Hepatocyte (in vitro differentiated cells): ENCODE measurements at regions not wholly inside any gene's neighbourhood (a gene's known extent, or its start where the extent isn't known, plus 50 kb on each side); places are given as distances from the start of the nearest gene placed in this dataset.

Source experiments
- DNase-seq: peaks from one replicate; pipeline ENCODE4 v3.0.0-alpha.2; 2016; ENCODE audit warnings: low spot score
- H2AFZ ChIP-seq: fragments of 200-600 bp; sonication (generic); 2 replicates; pipeline ENCODE4 v1.6.0; 2016; ENCODE audit warnings: antibody characterized with exemption, mild to moderate bottlenecking
- H3K27ac ChIP-seq: fragments of 200-600 bp; sonication (generic); 2 replicates; pipeline ENCODE4 v1.5.1; 2016; ENCODE audit warnings: mild to moderate bottlenecking
- H3K27me3 ChIP-seq: fragments of 200-600 bp; sonication (generic); 2 replicates; pipeline ENCODE4 v1.6.1; 2016
- H3K36me3 ChIP-seq: fragments of 200-600 bp; sonication (generic); replicated peaks from 2 replicates; pipeline ENCODE4 v1.5.1; 2016; ENCODE audit warnings: low read depth; ENCODE audit not compliant: insufficient read depth
- H3K4me1 ChIP-seq: fragments of 200-600 bp; sonication (generic); 2 replicates; pipeline ENCODE4 v1.5.1; 2016; ENCODE audit warnings: mild to moderate bottlenecking, moderate library complexity; ENCODE audit not compliant: insufficient read depth
- H3K4me2 ChIP-seq: fragments of 200-600 bp; sonication (generic); 2 replicates; pipeline ENCODE4 v1.6.0; 2016
- H3K4me3 ChIP-seq: fragments of 200-600 bp; sonication (generic); 2 replicates; pipeline ENCODE4 v1.5.1; 2016; ENCODE audit warnings: mild to moderate bottlenecking
- H3K79me2 ChIP-seq: fragments of 200-600 bp; sonication (generic); 2 replicates; pipeline ENCODE4 v1.6.0; 2017; ENCODE audit warnings: mild to moderate bottlenecking
- H3K9me2 ChIP-seq: fragments of 200-600 bp; sonication (generic); replicated peaks from 2 replicates; pipeline ENCODE4 v1.6.0; 2017; ENCODE audit warnings: mild to moderate bottlenecking; ENCODE audit not compliant: insufficient read depth
- H3K9me3 ChIP-seq: fragments of 200-600 bp; sonication (generic); 2 replicates; pipeline ENCODE4 v1.5.1; 2016; ENCODE audit warnings: low read depth, mild to moderate bottlenecking
- H4K20me1 ChIP-seq: fragments of 200-600 bp; sonication (generic); 2 replicates; pipeline ENCODE4 v1.6.0; 2016; ENCODE audit warnings: mild to moderate bottlenecking; ENCODE audit not compliant: insufficient read depth, poor library complexity, severe bottlenecking
- EZH2 ChIP-seq: fragments of 200-600 bp; sonication (generic); IDR thresholded peaks from 2 replicates; pipeline ENCODE4 v1.6.1; 2016; ENCODE audit warnings: antibody characterized with exemption, mild to moderate bottlenecking, borderline replicate concordance
- EZH2phosphoT487 ChIP-seq: fragments of 200-600 bp; sonication (generic); IDR thresholded peaks from one replicate; pipeline ENCODE4 v1.6.1; 2018; ENCODE audit warnings: antibody characterized with exemption, mild to moderate bottlenecking, low read depth, moderate library complexity; ENCODE audit not compliant: unreplicated experiment, severe bottlenecking
- WGBS: methylation state at CpG from one replicate; pipeline ENCODE4 v1.1.6; 2016; ENCODE audit warnings: low lambda C conversion rate; ENCODE audit errors: missing lambda C conversion rate; 5-methylcytosine and 5-hydroxymethylcytosine counted together
- TF ChIP-seq, protein P1 (sequence below): fragments of 200-600 bp; sonication (generic); IDR thresholded peaks from 2 replicates; pipeline ENCODE4 v1.5.1; 2016; ENCODE audit warnings: antibody characterized with exemption, mild to moderate bottlenecking; ENCODE audit not compliant: poor library complexity

DNA sequence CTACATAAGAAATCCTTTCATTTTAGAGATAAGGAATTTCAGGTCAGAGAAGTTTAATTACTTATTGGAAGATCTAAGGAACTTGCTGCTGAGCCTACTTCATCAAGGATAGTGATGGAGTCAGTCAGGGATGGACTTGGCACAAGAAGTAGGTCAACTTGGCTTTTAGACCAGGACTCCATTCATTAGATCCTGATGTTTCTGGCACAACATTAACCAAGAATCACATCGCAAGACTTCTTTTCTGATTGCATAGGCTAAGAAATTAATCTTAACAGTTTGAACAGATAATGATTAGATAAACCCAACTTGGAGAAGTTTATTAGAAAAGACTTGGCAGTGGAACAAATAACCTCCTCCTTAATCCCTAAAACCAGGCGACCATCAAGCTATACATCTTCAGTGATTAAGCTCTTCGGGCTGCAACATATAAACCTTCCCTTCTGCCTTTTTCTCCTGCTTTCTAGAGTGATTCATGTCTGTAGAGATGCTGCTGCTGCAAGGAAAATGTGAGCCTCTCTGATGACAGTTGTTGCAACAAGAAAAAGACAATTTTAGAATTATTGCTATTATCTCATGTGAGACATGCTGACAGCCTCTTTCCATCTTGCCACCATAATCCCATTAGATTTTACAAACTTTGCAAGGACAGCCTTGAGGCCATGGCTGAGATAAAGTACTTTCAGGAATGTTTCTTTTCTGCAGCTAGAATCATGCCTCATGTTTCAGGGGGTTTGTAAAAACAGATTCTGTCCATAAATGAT is 207.9 kb upstream of the SLC27A6 start:
- no peaks in the 10 kb centered on the region for H3K36me3 ChIP-seq
- H3K79me2 ChIP-seq, result no peaks in the 10 kb centered on the region
- TF ChIP-seq, protein P1, sequence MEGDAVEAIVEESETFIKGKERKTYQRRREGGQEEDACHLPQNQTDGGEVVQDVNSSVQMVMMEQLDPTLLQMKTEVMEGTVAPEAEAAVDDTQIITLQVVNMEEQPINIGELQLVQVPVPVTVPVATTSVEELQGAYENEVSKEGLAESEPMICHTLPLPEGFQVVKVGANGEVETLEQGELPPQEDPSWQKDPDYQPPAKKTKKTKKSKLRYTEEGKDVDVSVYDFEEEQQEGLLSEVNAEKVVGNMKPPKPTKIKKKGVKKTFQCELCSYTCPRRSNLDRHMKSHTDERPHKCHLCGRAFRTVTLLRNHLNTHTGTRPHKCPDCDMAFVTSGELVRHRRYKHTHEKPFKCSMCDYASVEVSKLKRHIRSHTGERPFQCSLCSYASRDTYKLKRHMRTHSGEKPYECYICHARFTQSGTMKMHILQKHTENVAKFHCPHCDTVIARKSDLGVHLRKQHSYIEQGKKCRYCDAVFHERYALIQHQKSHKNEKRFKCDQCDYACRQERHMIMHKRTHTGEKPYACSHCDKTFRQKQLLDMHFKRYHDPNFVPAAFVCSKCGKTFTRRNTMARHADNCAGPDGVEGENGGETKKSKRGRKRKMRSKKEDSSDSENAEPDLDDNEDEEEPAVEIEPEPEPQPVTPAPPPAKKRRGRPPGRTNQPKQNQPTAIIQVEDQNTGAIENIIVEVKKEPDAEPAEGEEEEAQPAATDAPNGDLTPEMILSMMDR, result no peak
- TF ChIP-seq EZH2 (no peak), EZH2phosphoT487 (no peak)
- no peak for DNase-seq
- H2AFZ ChIP-seq, result no peak overlapping the region
- no peaks in the 10 kb centered on the region for H3K9me2 ChIP-seq
- no peaks in the 10 kb centered on the region for H4K20me1 ChIP-seq
- H3K4me3 ChIP-seq, result no peak overlapping the region
- 55% methylated on average over 3 of the region's 3 CpGs for WGBS
- H3K4me2 ChIP-seq, result no peak overlapping the region
- peaks cover 4% of the 10 kb centered on the region for H3K4me1 ChIP-seq
- H3K27me3 ChIP-seq, result no peaks in the 10 kb centered on the region
- no peak overlapping the region for H3K27ac ChIP-seq
- no peaks in the 10 kb centered on the region for H3K9me3 ChIP-seq

DNA sequence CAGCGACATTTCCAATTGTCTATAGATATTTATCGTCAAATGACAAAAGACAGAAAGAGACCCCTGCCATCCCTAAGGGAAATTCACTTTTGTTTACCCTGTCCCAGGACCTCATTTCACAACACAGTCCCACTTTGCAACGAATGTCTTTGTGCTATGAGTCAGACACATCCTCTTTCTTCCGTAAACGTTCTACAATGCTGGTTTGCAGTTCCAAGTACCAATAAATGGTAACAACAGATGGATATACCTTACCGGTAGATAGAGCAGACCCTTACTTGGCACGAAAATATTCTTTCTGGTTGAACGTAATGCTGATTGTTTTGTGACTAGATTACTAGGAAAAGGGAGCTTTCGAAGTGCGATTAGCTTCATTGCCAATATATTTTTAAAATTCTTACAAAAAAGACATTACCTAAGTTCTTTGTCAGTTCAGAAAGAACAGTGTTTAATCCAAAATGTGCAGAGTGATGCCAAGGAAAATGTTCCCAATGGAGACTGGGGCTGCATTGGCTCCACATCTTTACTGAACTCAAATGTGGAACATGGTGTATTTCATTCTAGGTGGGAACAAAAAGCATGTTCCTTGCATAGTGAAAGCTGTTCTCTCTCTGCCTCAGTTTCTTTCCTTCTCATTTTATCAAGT is 202.5 kb upstream of the SLC27A6 start:
- Histone ChIP-seq H3K9me3 (no peaks in the 10 kb centered on the region), H3K79me2 (no peaks in the 10 kb centered on the region), H4K20me1 (no peaks in the 10 kb centered on the region), H3K27ac (no peak overlapping the region), H3K27me3 (no peaks in the 10 kb centered on the region), H3K4me3 (no peak overlapping the region), H3K4me1 (peaks cover 4% of the 10 kb centered on the region), H3K9me2 (no peaks in the 10 kb centered on the region), H3K4me2 (no peak overlapping the region), H2AFZ (no peak overlapping the region), H3K36me3 (no peaks in the 10 kb centered on the region)
- TF ChIP-seq EZH2phosphoT487, result no peak
- TF ChIP-seq EZH2, result no peak
- TF ChIP-seq, protein P1, result no peak
- WGBS, result 70% methylated on average over 10 of the region's 10 CpGs
- no peak for DNase-seq

DNA sequence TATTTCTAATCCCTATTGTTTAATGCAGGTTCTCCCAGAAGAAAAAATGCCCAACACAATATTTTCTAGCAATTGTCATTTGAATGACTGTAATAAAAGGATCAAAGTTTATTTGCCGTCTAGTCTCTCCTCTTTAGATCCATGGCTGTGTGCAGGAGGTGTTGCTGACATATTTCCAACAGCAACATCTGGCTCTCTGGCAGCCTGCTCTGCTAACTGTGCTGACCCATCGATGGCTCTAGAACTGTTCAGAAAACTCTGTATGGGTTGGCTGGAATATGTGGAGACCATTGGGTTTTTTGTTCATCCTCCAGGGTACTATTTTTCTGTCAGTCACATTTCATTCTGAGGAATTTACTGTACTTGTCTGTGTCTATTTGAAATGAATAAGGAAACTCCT is 202.0 kb upstream of the SLC27A6 start:
- Histone ChIP-seq H3K4me3 (no peak overlapping the region), H3K27ac (no peak overlapping the region), H3K36me3 (no peaks in the 10 kb centered on the region), H3K27me3 (no peaks in the 10 kb centered on the region), H4K20me1 (no peaks in the 10 kb centered on the region), H3K9me2 (no peaks in the 10 kb centered on the region), H3K4me1 (no peaks in the 10 kb centered on the region), H3K4me2 (no peak overlapping the region), H3K9me3 (no peaks in the 10 kb centered on the region), H2AFZ (no peak overlapping the region), H3K79me2 (no peaks in the 10 kb centered on the region)
- WGBS, result 56% methylated on average over 2 of the region's 2 CpGs
- no peak for DNase-seq
- TF ChIP-seq EZH2, result no peak
- TF ChIP-seq, protein P1, result no peak
- no peak for TF ChIP-seq EZH2phosphoT487
